H1 (cell line): ENCODE measurements at regions not wholly inside any gene's neighbourhood (a gene's known extent, or its start where the extent isn't known, plus 50 kb on each side); places are given as distances from the start of the nearest gene placed in this dataset.

Experiments
- CTCF ChIA-PET: fragments of 300-600 bp; sonication (Branson Sonifier 250); formaldehyde crosslinking; loops from one replicate; lab custom pipeline; 2021; ENCODE audit not compliant: partially characterized antibody; lab: Charles Lee
- POLR2A ChIA-PET: fragments of 300-600 bp; sonication (Branson Sonifier 250); formaldehyde crosslinking; loops from one replicate; lab custom pipeline; 2021; ENCODE audit warnings: inconsistent platforms; ENCODE audit not compliant: partially characterized antibody; lab: Charles Lee
- DNase-seq, 2 experiments: peaks; one replicate each; pipeline versions ENCODE4 v3.0.0 to v3.0.0-alpha.2; 2010 to 2022; ENCODE audit warnings: low spot score in 2 of 2, low read depth in 1 of 2, mixed read lengths in 1 of 2
- FAIRE-seq: peaks from 2 replicates; lab custom pipeline; 2011; peaks lifted over from hg19 to GRCh38; lab: Jason Lieb, UNC
- H2AFZ ChIP-seq: 2 replicates; pipeline ENCODE4 v1.8.1; 2012; ENCODE audit warnings: low read length, inconsistent platforms
- H2AK5ac ChIP-seq: 2 replicates; pipeline ENCODE4 v1.6.1; 2013; ENCODE audit warnings: low read depth, low read length
- H2BK120ac ChIP-seq: replicated peaks from 2 replicates; pipeline ENCODE3; 2013; ENCODE audit warnings: low read depth, low read length, inconsistent platforms
- H2BK12ac ChIP-seq: 2 replicates; pipeline ENCODE4 v1.6.1; 2013; ENCODE audit warnings: low read depth, low read length
- H2BK15ac ChIP-seq: 2 replicates; pipeline ENCODE4 v1.6.1; 2013; ENCODE audit warnings: low read length
- H2BK20ac ChIP-seq: 2 replicates; pipeline ENCODE4 v1.6.1; 2013; ENCODE audit warnings: low read length
- H2BK5ac ChIP-seq: 2 replicates; pipeline ENCODE4 v1.6.1; 2013; ENCODE audit warnings: low read depth, low read length
- H3K14ac ChIP-seq: 2 replicates; pipeline ENCODE4 v1.6.1; 2013; ENCODE audit warnings: inconsistent platforms; ENCODE audit not compliant: insufficient read length
- H3K18ac ChIP-seq: 2 replicates; pipeline ENCODE4 v1.6.1; 2013; ENCODE audit warnings: low read length; ENCODE audit errors: extremely low read depth
- H3K23ac ChIP-seq: 2 replicates; pipeline ENCODE4 v1.6.1; 2013; ENCODE audit warnings: inconsistent platforms; ENCODE audit not compliant: insufficient read length
- H3K23me2 ChIP-seq: 2 replicates; pipeline ENCODE4 v1.6.1; 2013; ENCODE audit warnings: low read depth, low read length
- H3K27ac ChIP-seq: 2 replicates; pipeline ENCODE4 v1.6.1; 2011; ENCODE audit warnings: low read depth, low read length, inconsistent platforms
- H3K27me3 ChIP-seq, 4 experiments: replicated peaks in 1 of 4; 1 replicate in 1 of 4; 2 replicates in 3 of 4; pipeline versions ENCODE4 v1.6.1 to v1.8.1; 2011 to 2013; ENCODE audit warnings: low read length in 3 of 4, mild to moderate bottlenecking in 3 of 4, inconsistent platforms in 2 of 4, mixed read lengths in 2 of 4, moderate library complexity in 1 of 4; ENCODE audit not compliant: control insufficient read depth in 3 of 4, insufficient read depth in 3 of 4; ENCODE audit errors: extremely low read depth in 1 of 4
- H3K36me3 ChIP-seq, 4 experiments: 2 replicates each; pipeline versions ENCODE4 v1.6.1 to v1.8.1; 2011 to 2013; ENCODE audit warnings: mild to moderate bottlenecking in 4 of 4, low read length in 3 of 4, moderate library complexity in 2 of 4, control low read depth in 1 of 4, inconsistent platforms in 1 of 4; ENCODE audit not compliant: insufficient read depth in 4 of 4, control insufficient read depth in 2 of 4
- H3K4ac ChIP-seq: replicated peaks from 2 replicates; pipeline ENCODE3; 2013; ENCODE audit warnings: low read length, low read depth, mixed read lengths, inconsistent platforms; ENCODE audit not compliant: insufficient read length
- H3K4me1 ChIP-seq, 4 experiments: replicated peaks in 1 of 4; 1 replicate in 1 of 4; 2 replicates in 3 of 4; pipeline versions ENCODE4 v1.6.1 to v1.8.1; 2011 to 2013; ENCODE audit warnings: low read length in 3 of 4, inconsistent platforms in 2 of 4, mixed read lengths in 1 of 4; ENCODE audit not compliant: insufficient read depth in 4 of 4, control insufficient read depth in 3 of 4
- H3K4me2 ChIP-seq, 2 experiments: 2 replicates each; pipeline versions ENCODE4 v1.6.1 to v1.8.1; 2011 to 2013; ENCODE audit warnings: low read depth in 2 of 2, low read length in 2 of 2, control low read depth in 1 of 2, inconsistent platforms in 1 of 2, mild to moderate bottlenecking in 1 of 2; ENCODE audit not compliant: insufficient read depth in 1 of 2
- H3K4me3 ChIP-seq, 4 experiments: fragments of 200-600, 300-600 bp in 1 of 4; sonication (generic), shearing (Covaris generic), sonication (Bioruptor Twin) in 1 of 4; 2 replicates each; pipeline versions ENCODE4 v1.5.1 to v1.8.1; 2011 to 2016; ENCODE audit warnings: low read length in 4 of 4, low read depth in 3 of 4, control low read depth in 2 of 4, inconsistent platforms in 2 of 4, mild to moderate bottlenecking in 2 of 4, mixed read lengths in 1 of 4, moderate library complexity in 1 of 4; ENCODE audit not compliant: insufficient read depth in 2 of 4; ENCODE audit errors: extremely low read depth in 1 of 4
- H3K56ac ChIP-seq: replicated peaks from 2 replicates; pipeline ENCODE3; 2013; ENCODE audit warnings: low read depth, mild to moderate bottlenecking, mixed read lengths, low read length, inconsistent platforms; ENCODE audit not compliant: insufficient read length
- H3K79me1 ChIP-seq: 2 replicates; pipeline ENCODE4 v1.6.1; 2013; ENCODE audit warnings: low read depth, low read length, control low read depth
- H3K79me2 ChIP-seq, 2 experiments: 2 replicates each; pipeline versions ENCODE4 v1.6.1 to v1.8.1; 2012 to 2013; ENCODE audit warnings: low read length in 2 of 2, mild to moderate bottlenecking in 2 of 2, inconsistent platforms in 1 of 2; ENCODE audit not compliant: insufficient read depth in 2 of 2, control insufficient read depth in 1 of 2
- H3K9ac ChIP-seq, 4 experiments: replicated peaks in 1 of 4; 1 replicate in 1 of 4; 2 replicates in 3 of 4; pipeline versions ENCODE4 v1.6.1 to v1.8.1; 2011 to 2013; ENCODE audit warnings: low read depth in 3 of 4, low read length in 3 of 4, control low read depth in 2 of 4, mild to moderate bottlenecking in 2 of 4, moderate library complexity in 2 of 4, inconsistent platforms in 1 of 4; ENCODE audit errors: extremely low read depth in 1 of 4
- H3K9me3 ChIP-seq, 2 experiments: 2 replicates each; pipeline versions ENCODE4 v1.6.1 to v1.8.1; 2012 to 2013; ENCODE audit warnings: mild to moderate bottlenecking in 2 of 2, moderate library complexity in 2 of 2, control low read depth in 1 of 2, inconsistent platforms in 1 of 2, low read depth in 1 of 2, low read length in 1 of 2, mixed read lengths in 1 of 2; ENCODE audit not compliant: insufficient read depth in 2 of 2
- H4K20me1 ChIP-seq, 2 experiments: replicated peaks in 1 of 2; 2 replicates each; pipeline versions ENCODE3 to v1.8.1; 2011 to 2013; ENCODE audit warnings: inconsistent platforms in 2 of 2, low read length in 2 of 2, mild to moderate bottlenecking in 1 of 2; ENCODE audit not compliant: insufficient read depth in 2 of 2, control insufficient read depth in 1 of 2
- H4K5ac ChIP-seq: 2 replicates; pipeline ENCODE4 v1.6.1; 2013; ENCODE audit warnings: low read length, low read depth, mixed read lengths, inconsistent platforms; ENCODE audit not compliant: insufficient read length
- H4K8ac ChIP-seq: 2 replicates; pipeline ENCODE4 v1.8.0; 2013; ENCODE audit warnings: mild to moderate bottlenecking, moderate library complexity, low read length, inconsistent platforms; ENCODE audit not compliant: insufficient read depth; ENCODE audit errors: extremely low read depth
- H4K91ac ChIP-seq: replicated peaks from 2 replicates; pipeline ENCODE3; 2013; ENCODE audit warnings: low read length, mixed read lengths, inconsistent platforms; ENCODE audit not compliant: insufficient read length
- BACH1 ChIP-seq: IDR thresholded peaks from 2 replicates; pipeline ENCODE4 v1.6.1; 2012; ENCODE audit warnings: low read length, improper control_type of control experiment
- CBX8 ChIP-seq: fragments of 300-800, 300-1000 bp; sonication (generic); IDR thresholded peaks from 2 replicates; pipeline ENCODE4 v1.7.1; 2016; ENCODE audit warnings: low read depth, low read length, borderline replicate concordance
- CHD1 ChIP-seq: IDR thresholded peaks from 2 replicates; pipeline ENCODE4 v1.6.1; 2012; ENCODE audit warnings: low read depth, low read length, improper control_type of control experiment
- HDAC6 ChIP-seq: IDR thresholded peaks from one replicate; pipeline ENCODE4 v1.7.1; 2012; ENCODE audit warnings: low read depth, mild to moderate bottlenecking, inconsistent platforms, low read length, moderate library complexity
- POLR2A ChIP-seq, 2 experiments: IDR thresholded peaks; 1 replicate in 1 of 2; 2 replicates in 1 of 2; pipeline ENCODE4 v1.6.1; 2011; ENCODE audit warnings: low read depth in 2 of 2, low read length in 2 of 2, mild to moderate bottlenecking in 2 of 2; ENCODE audit errors: control extremely low read depth in 1 of 2
- SIRT6 ChIP-seq: IDR thresholded peaks from one replicate; pipeline ENCODE4 v1.7.1; 2012; ENCODE audit warnings: low read length, inconsistent platforms
- SP1 ChIP-seq: IDR thresholded peaks from 2 replicates; pipeline ENCODE4 v1.6.1; 2011; ENCODE audit warnings: low read depth, low read length
- YY1 ChIP-seq: IDR thresholded peaks from 2 replicates; pipeline ENCODE4 v1.6.1; 2011; ENCODE audit warnings: low read depth, mild to moderate bottlenecking, low read length
- WGBS, 2 experiments: shearing (Covaris generic) in 1 of 2; methylation state at CpG; one replicate each; pipeline versions ENCODE4 v1.1.6 to v1.1.7; 2013 to 2015; ENCODE audit warnings: low lambda C conversion rate in 2 of 2, mixed read lengths in 2 of 2, inconsistent platforms in 1 of 2, low coverage in 1 of 2, missing lambda C conversion rate in 1 of 2; ENCODE audit not compliant: insufficient replicate concordance in 2 of 2, insufficient coverage in 1 of 2, insufficient read length in 1 of 2; ENCODE audit errors: extremely low coverage in 1 of 2, missing lambda C conversion rate in 1 of 2; 5-methylcytosine and 5-hydroxymethylcytosine counted together
- TF ChIP-seq, protein P1 (sequence below), 3 experiments: IDR thresholded peaks; 1 replicate in 2 of 3; 2 replicates in 1 of 3; pipeline versions ENCODE4 v1.5.1 to v1.6.1; 2011; ENCODE audit warnings: low read length in 3 of 3, mild to moderate bottlenecking in 3 of 3, inconsistent platforms in 2 of 3, low read depth in 1 of 3, moderate library complexity in 1 of 3; ENCODE audit not compliant: insufficient read depth in 1 of 3; ENCODE audit errors: control extremely low read depth in 1 of 3
- TF ChIP-seq, protein P2 (sequence below): IDR thresholded peaks from 2 replicates; pipeline ENCODE4 v1.6.1; 2011; ENCODE audit warnings: low read length, improper control_type of control experiment

DNA sequence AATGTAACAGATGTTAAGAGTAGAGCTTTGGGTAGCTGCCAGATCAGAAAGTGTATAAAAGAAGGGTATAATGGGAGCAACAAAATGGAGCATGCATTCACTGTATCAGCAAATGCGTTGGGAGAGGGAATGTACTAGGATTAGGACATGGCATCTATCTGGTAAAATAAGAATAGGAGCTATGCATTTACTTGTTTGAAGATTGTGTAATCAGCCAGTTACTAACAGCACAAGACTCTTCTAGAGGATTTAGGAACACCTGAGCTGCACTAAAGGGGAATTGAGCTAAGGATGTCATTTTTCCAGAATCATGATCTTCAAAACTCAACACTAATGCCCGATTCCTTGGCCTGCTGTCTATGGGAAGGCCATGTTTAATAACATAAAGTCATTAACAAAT is 394.2 kb upstream of the TNP1 start (continued):
- no peak for TF ChIP-seq POLR2A (IDR thresholded peaks at IDR 0.05; ENCODE audit: control extremely low read depth in 1 of 2, low read depth in 2 of 2, low read length in 2 of 2)

DNA sequence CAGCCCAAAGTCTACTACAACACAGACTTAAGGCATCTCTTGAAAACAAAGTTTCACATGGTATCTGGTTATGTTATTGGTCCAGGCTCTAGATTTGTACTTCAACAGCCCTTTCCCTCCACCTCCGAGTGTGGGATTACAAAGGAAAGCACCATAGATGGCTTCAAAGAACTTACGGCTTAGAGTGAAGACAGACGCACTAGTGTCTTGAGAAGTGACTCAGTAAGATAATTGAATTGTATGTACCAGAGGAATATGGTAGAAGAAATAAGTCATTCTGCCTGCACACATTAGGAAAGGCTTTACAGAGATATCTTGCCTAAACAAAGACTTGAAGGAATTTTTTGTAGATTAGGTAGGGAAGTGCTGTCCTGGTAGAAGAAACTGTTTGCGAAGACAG is 392.3 kb upstream of the TNP1 start:
- no peak overlapping the region for H2BK5ac ChIP-seq
- 89% methylated on average over 4 of the region's 4 CpGs; no CpG with 5 or more reads in 1 of the 2 experiments for WGBS, 2 experiments
- no peak overlapping the region for H2BK20ac ChIP-seq
- ChIA-PET POLR2A (no interaction called here), CTCF (no interaction called here)
- no peak overlapping the region for H4K8ac ChIP-seq
- FAIRE-seq (no peak), DNase-seq (no peak)
- H3K4me1 ChIP-seq = no peaks in the 10 kb centered on the region
- H4K5ac ChIP-seq = no peak overlapping the region
- H3K4me3 ChIP-seq = no peak overlapping the region
- H3K23ac ChIP-seq = no peak overlapping the region
- H3K27ac ChIP-seq = no peak overlapping the region
- H3K4ac ChIP-seq = no peak overlapping the region
- H2BK12ac ChIP-seq = no peak overlapping the region
- no peaks in the 10 kb centered on the region for H3K23me2 ChIP-seq
- no peak overlapping the region for H2BK120ac ChIP-seq
- H4K91ac ChIP-seq = no peak overlapping the region
- no peaks in the 10 kb centered on the region for H3K79me1 ChIP-seq
- H3K79me2 ChIP-seq = no peaks in the 10 kb centered on the region
- peaks cover 0 to 6% (median 3%) of the 10 kb centered on the region in 4 experiments; a peak in 2 of 7 replicates for H3K27me3 ChIP-seq
- no peak overlapping the region for H2AK5ac ChIP-seq
- H3K18ac ChIP-seq = no peak overlapping the region
- no peak overlapping the region for H3K56ac ChIP-seq
- no peaks in the 10 kb centered on the region for H3K36me3 ChIP-seq
- no peaks in the 10 kb centered on the region for H3K9me3 ChIP-seq
- no peak overlapping the region for H2AFZ ChIP-seq
- H2BK15ac ChIP-seq = no peak overlapping the region
- H3K14ac ChIP-seq = no peak overlapping the region
- H4K20me1 ChIP-seq = peaks cover 0 to 2% of the 10 kb centered on the region in 2 experiments
- H3K4me2 ChIP-seq = no peak overlapping the region
- no peak overlapping the region for H3K9ac ChIP-seq
- no peak for TF ChIP-seq YY1
- TF ChIP-seq, protein P1, sequence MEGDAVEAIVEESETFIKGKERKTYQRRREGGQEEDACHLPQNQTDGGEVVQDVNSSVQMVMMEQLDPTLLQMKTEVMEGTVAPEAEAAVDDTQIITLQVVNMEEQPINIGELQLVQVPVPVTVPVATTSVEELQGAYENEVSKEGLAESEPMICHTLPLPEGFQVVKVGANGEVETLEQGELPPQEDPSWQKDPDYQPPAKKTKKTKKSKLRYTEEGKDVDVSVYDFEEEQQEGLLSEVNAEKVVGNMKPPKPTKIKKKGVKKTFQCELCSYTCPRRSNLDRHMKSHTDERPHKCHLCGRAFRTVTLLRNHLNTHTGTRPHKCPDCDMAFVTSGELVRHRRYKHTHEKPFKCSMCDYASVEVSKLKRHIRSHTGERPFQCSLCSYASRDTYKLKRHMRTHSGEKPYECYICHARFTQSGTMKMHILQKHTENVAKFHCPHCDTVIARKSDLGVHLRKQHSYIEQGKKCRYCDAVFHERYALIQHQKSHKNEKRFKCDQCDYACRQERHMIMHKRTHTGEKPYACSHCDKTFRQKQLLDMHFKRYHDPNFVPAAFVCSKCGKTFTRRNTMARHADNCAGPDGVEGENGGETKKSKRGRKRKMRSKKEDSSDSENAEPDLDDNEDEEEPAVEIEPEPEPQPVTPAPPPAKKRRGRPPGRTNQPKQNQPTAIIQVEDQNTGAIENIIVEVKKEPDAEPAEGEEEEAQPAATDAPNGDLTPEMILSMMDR (IDR thresholded peaks at IDR 0.05; ENCODE audit: control extremely low read depth in 1 of 3, insufficient read depth in 1 of 3, low read depth in 1 of 3, low read length in 3 of 3) = no peak
- TF ChIP-seq SP1 = no peak
- no peak for TF ChIP-seq CHD1
- TF ChIP-seq BACH1 = no peak
- no peak for TF ChIP-seq HDAC6
- TF ChIP-seq, protein P2, sequence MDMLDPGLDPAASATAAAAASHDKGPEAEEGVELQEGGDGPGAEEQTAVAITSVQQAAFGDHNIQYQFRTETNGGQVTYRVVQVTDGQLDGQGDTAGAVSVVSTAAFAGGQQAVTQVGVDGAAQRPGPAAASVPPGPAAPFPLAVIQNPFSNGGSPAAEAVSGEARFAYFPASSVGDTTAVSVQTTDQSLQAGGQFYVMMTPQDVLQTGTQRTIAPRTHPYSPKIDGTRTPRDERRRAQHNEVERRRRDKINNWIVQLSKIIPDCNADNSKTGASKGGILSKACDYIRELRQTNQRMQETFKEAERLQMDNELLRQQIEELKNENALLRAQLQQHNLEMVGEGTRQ = no peak
- no peak for TF ChIP-seq CBX8
- TF ChIP-seq SIRT6 = no peak
